Neural progenitor cell (in vitro differentiated cells): ENCODE measurements at regions not wholly inside any gene's neighbourhood (a gene's known extent, or its start where the extent isn't known, plus 50 kb on each side); places are given as distances from the start of the nearest gene placed in this dataset.
"Not testable (repeated sequence)": the region's sequence is repeated elsewhere in the genome, so short reads cannot be mapped to it uniquely, and the experiment has no call there.

Experiments
- CTCF ChIP-seq: fragments of 200-600 bp; sonication (generic); IDR thresholded peaks from 2 replicates; pipeline ENCODE4 v1.5.1; 2017; ENCODE audit warnings: antibody characterized with exemption, mild to moderate bottlenecking
- EZH2 ChIP-seq: fragments of 200-600 bp; sonication (generic); IDR thresholded peaks from 2 replicates; pipeline ENCODE4 v1.6.1; 2017; ENCODE audit warnings: antibody characterized with exemption, mild to moderate bottlenecking, moderate library complexity
- EZH2phosphoT487 ChIP-seq: fragments of 200-600 bp; sonication (generic); IDR thresholded peaks from 2 replicates; pipeline ENCODE4 v1.6.1; 2017; ENCODE audit warnings: antibody characterized with exemption

GRCh38 chr7:14971678-14972077 lies 69.1 kb upstream of the DGKB start:
- not testable (repeated sequence) for TF ChIP-seq CTCF, EZH2, EZH2phosphoT487
